ENCODE measurements at regions not wholly inside any gene's neighbourhood (a gene's known extent, or its start where the extent isn't known, plus 50 kb on each side); places are given as distances from the start of the nearest gene placed in this dataset.

- TF ChIP-seq CTCF (IDR thresholded peaks at IDR 0.05) (no peak), RAD21 (conservative IDR thresholded peaks at IDR 0.05 in 1 of 2, IDR thresholded peaks at IDR 0.05 in 1 of 2) (no peak), ZFP36 (IDR thresholded peaks at IDR 0.05; ENCODE audit: borderline replicate concordance, partially characterized antibody) (no peak), CEBPB (IDR thresholded peaks at IDR 0.05) (no peak), EP300 (IDR thresholded peaks at IDR 0.05) (no peak), BHLHE40 (IDR thresholded peaks at IDR 0.05; ENCODE audit: low read depth, low read length) (no peak), HDAC2 (IDR thresholded peaks at IDR 0.05) (no peak), BCL3 (IDR thresholded peaks at IDR 0.05) (no peak), POLR2A (IDR thresholded peaks at IDR 0.05; ENCODE audit: low read length) (no peak), RFX5 (IDR thresholded peaks at IDR 0.05) (no peak)
Observed at GRCh38 chr9:135281151-135281550, 193.7 kb downstream of the OLFM1 start.

Data from A549 (cell line).